Stimulated activated CD8-positive, alpha-beta memory T cell treated with anti-CD3 and anti-CD28 coated beads, Interleukin-15, amount 100 ng/mL, for 4 hours (primary cell): ENCODE measurements at regions not wholly inside any gene's neighbourhood (a gene's known extent, or its start where the extent isn't known, plus 50 kb on each side); places are given as distances from the start of the nearest gene placed in this dataset.
"Not testable (repeated sequence)": the region's sequence is repeated elsewhere in the genome, so short reads cannot be mapped to it uniquely, and the experiment has no call there.

Source experiments
- DNase-seq, 2 donors: peaks; one replicate each; pipeline ENCODE4 v3.0.0-alpha.2; 2020; ENCODE audit warnings: low read depth in 2 of 2

GRCh38 chr21:33972539-33972938 is 56.9 kb upstream of the ATP5PO start:
- no peak for DNase-seq

DNA sequence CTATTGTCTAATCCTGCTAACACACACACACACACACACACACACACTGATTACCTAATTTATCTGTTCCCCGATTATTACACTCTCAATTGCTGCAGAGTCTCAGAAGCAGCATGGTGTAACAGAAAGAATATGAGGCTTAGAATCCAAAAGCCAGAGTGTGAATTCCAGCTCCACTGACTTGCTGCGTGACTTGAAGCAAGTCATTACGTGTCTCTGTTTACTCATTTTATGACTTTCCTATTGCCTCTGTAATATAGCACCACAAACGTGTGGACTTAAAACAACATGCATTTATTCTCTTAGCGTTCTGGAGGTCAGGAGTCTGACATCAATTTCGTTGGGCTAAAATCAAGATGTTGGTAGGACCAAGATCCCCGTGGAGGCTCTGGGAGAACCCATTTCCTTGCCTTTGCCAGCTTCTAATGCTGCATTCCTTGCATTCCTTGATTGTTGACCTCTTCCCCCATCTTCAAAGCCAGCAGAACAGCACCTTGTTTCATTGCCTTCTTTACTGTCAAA is 55.9 kb upstream of the ATP5PO start:
- DNase-seq, result no peak

DNA sequence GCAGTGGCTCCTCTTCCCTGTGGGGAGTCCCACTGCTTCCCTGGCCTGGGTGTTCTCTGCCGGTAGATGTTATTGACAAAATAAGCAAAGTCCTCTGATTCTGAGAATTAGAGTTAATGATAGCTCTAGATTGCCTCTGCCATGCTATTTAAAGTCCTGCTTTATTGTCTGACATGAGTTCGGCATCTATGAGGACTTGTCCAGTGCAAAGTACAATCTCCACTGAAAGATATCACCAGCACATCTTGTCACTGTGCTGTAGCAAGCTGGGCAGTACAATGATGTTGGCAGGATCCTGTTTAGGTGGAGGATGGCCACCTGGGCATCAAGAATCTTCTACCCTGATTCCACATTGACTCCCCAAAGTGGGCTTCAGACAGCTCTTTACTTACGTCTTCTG is 54.0 kb upstream of the ATP5PO start:
- DNase-seq, result no peak

GRCh38 chr21:33968995-33969348 is 53.4 kb upstream of the ATP5PO start:
- no peak for DNase-seq

DNA sequence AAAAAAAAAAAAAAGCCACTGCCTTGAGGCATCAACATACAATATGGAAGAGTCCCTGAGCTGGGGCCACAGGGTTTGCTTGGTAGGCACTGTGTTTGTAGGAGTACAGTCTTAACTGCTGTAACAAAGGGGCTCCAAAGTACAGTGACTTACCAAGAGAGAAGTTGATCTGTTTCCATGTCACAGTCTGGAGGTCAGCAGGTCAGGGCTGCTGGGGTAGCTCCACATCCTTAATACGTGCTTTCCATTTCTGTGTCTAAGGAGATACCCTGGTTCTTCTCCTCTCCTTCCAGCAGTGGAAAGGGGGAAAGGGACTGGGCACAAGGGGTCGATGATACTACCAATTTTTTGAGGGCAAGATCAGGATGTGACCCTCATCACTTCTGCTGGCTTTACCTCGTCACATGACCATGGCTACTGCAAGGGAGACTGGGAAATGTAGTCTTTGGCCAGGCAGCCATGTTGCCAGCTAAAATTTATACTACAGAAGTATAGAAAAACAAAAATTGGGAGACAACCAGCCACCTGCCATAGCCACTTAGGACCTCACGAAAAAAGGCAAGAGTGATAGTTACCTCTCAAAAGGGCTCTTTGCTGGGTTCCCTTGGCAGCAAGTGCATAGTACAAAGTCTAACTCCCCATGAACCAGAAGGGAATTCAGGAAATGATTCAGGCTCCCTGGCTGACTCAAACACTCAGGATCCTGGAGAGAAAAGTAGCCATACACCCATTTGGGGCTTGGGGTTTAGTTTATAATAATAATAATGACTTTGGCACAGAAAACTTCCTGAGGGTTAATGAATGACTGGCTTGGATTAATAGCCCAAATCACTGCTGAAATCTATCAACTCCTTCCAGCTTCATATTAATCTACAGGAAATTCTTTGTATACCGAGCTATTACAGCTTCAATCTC is 52.7 kb upstream of the ATP5PO start:
- no peak for DNase-seq

GRCh38 chr21:33967086-33967571 is 51.5 kb upstream of the ATP5PO start:
- no peak for DNase-seq

- no peak for DNase-seq
These were observed 50.8 kb upstream of the ATP5PO start for GRCh38 chr21:33966324-33966949.

DNA sequence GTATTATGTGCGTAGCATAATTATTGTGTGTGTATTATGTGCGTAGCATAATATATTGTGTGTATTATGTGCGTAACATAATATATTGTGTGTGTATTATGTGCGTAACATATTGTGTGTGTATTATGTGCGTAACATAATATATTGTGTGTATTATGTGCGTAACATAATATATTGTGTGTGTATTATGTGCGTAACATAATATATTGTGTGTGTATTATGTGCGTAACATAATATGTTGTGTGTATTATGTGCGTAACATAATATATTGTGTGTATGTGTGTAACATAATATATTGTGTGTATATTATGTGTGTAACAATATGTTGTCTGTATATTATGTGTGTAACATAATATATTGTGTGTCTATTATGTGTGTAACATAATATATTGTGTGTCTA is 50.1 kb upstream of the ATP5PO start:
- DNase-seq, result not testable (repeated sequence)
